Head of caudate nucleus (tissue), 42 donors: ENCODE measurements at regions not wholly inside any gene's neighbourhood (a gene's known extent, or its start where the extent isn't known, plus 50 kb on each side); places are given as distances from the start of the nearest gene placed in this dataset.

ENCODE experiments used
- DNase-seq, 42 donors: peaks; one replicate each; pipeline versions ENCODE4 v3.0.0 to v3.0.0-alpha.2; 2020 to 2021; ENCODE audit warnings: mixed read lengths in 7 of 42
- intact Hi-C: fragments of 100-400 bp; cut with DNase I; formaldehyde crosslinking; loops from one replicate; pipeline ENCODE4 v1.15.0; 2022

DNA sequence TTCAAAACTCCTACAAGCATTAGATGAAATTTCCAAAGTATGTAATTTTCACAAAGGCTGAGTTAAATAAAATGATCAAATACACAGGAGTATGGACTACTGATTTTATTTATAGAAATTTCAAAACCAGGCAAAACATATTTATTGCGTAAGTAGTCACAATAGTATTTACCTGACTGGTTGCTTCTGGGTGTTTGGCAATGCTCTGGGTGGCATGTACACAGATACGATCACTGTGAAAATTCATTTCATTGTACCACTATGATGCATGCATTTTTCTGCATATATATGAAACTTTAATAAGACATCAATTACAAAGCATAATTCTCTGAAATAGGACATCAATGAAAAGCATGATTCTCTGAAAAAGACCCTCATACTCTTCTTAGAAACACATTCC lies 384.2 kb downstream of the TLL1 start:
- DNase-seq = no peak
- intact Hi-C loops = no loop called here

DNA sequence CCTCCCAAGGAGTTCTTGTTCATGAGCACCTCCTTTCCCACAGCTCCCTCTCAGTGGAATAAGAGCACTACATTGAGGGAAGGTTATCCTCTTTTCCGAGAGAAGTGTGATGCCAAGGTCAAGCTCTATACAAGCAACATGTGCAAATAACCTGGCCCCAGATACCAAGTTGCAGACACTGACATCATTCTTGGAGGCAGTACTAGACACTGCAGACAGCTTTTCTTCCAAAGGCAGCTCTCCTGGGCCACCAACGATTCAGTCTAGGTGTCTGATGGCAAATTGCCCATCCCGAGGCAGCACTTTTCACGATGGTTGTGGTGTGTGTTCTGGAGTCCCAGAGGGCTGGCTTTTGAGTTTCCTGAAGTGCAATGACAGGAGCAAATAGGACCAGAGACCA lies 384.9 kb downstream of the TLL1 start:
- no peak for DNase-seq
- intact Hi-C loops = no loop called here

- intact Hi-C loops = no loop called here
Measured at GRCh38 chr4:166259081-166259480, 386.0 kb downstream of the TLL1 start.

DNA sequence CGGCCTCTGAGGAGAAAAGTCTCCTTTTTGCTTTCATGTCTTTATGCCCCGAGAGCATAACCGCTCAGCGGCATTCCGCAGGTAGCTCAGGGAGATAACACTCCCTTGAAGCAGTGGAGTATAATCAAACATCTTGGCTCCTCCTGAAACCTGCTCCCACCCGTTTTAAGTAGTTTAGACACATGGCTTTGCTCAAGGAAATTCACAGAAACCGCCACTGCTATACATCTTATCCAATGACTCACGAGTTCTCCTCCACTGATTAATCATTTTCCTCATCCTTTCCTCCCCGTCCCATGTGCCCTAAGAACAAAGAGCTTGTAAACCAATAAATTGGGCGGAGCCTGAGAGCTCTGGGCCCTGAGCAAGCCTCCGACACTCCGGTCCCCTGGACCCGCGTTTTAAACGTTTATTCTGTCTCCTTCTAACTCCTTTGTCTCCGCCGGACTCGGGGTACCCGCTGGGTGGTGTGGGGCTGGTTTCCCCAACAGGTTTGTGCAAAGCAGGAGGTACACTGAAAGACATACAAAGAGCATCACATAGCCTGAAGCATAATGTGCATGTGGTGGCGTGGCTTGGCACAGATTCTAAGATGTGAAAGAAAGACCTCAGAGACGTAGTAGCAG lies 401.2 kb downstream of the TLL1 start:
- DNase-seq = no peak
- intact Hi-C loops = no loop called here

More at GRCh38 chr4:166259081-166259480, 386.0 kb downstream of the TLL1 start:
- DNase-seq = no peak

DNA sequence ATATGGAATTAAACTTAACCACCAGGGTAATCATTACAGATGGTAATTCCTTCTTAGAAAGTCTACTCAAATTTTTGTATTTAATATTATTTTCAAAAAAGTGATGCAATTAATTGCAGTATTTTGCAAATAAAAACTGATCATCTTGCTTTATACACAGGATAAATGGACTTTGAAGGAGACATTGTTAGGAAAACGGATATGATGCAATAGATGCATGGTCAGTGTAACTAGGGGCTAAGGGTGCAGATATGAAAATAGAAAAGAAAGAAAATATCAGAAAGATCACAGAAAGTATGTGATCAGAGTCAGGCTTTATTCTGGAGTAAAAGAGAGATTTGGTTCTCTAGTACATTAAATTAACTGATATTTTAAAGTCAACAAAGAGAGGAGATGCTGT lies 401.7 kb downstream of the TLL1 start:
- intact Hi-C loops = no loop called here
- no peak for DNase-seq

- intact Hi-C loops = no loop called here
- no peak for DNase-seq
Measured at GRCh38 chr4:166277401-166277800, 404.4 kb downstream of the TLL1 start.

DNA sequence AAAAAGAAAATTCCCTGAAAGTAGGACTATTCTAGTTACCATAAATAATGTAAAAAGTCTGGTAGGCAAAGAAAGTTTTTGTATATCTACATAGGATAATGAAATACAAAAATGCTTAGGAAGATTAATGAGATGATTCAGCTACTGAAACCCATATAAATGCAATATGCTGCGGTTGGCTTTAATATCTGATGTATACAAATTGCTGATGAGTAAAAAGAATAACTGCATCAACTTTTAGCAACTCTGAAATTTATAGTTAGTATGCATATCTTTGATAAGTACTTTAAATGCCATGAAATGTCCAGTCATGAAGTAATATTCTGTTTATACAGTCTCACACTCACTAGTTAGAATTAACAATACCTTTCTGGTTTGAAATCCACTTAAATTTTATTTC lies 404.8 kb downstream of the TLL1 start:
- no peak for DNase-seq
- intact Hi-C loops = no loop called here

- intact Hi-C loops = no loop called here
- DNase-seq = no peak
Measured at GRCh38 chr4:166279261-166279660, 406.2 kb downstream of the TLL1 start.

DNA sequence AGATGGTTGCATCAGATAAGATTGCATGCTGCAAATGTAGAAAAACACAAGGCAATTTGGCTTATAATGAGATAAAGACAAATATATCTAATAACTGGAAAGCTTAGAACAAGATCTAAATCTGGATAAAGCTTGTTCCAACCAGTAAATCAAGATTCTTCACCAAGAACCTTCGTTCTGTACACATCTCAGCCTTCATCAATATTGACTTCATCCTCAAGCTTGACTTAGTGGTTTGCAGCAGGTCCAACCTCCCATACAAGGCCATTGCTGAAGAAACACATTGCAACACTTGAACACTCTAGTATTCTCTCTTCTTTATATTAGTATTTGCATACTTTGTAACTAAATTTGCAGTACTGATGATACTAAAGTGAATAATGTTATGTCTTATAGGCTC lies 407.6 kb downstream of the TLL1 start:
- intact Hi-C loops = no loop called here

GRCh38 chr4:166282081-166282770 lies 409.2 kb downstream of the TLL1 start:
- intact Hi-C loops = no loop called here
- DNase-seq = no peak

More for the DNA sequence above, 407.6 kb downstream of the TLL1 start:
- no peak for DNase-seq

DNA sequence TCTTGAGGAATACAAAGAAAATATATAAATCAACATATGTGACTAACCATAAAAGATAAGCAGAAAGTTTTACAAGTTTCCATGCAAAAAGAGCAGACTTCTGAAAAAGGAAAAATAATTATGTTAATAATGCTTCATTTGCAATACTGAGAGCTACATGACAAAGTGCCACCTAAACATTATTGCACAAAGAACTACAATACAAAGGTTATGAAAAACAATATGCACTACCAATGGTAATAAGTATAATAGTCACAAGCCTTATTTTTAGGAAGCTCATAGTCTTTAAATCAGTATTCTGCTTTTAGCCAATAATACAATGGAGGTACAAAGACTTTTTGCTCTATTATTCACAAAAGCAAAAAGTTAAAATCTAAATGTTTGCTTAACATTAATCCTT lies 411.2 kb downstream of the TLL1 start:
- intact Hi-C loops = no loop called here
- no peak for DNase-seq

GRCh38 chr4:166290426-166290825 lies 417.4 kb downstream of the TLL1 start:
- intact Hi-C loops = no loop called here

GRCh38 chr4:166293556-166293955 lies 420.5 kb downstream of the TLL1 start:
- intact Hi-C loops = no loop called here
- no peak for DNase-seq

More at GRCh38 chr4:166290426-166290825, 417.4 kb downstream of the TLL1 start:
- DNase-seq = no peak

- DNase-seq = no peak
Measured at GRCh38 chr4:166301266-166301665, 428.2 kb downstream of the TLL1 start.

DNA sequence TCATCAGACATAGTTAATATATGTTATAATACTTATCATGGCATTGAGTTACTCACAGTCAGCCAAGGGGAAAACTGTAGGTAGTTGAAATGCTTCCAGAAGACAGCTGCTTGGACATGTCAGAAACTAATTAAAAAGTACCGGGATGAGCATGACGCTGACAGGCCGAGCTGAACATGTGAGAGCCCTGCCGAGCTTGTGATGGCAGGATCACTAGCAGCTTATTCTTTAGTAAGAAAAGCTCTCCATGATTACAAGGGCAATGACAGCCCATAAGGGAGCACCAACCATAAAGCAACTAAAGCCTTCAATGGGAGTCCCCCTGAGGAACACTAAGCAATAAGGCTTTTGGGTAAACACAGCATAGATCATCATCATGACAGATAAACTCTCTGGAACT lies 435.6 kb downstream of the TLL1 start:
- no peak for DNase-seq
- intact Hi-C loops = no loop called here

More at GRCh38 chr4:166301266-166301665, 428.2 kb downstream of the TLL1 start:
- intact Hi-C loops = no loop called here

DNA sequence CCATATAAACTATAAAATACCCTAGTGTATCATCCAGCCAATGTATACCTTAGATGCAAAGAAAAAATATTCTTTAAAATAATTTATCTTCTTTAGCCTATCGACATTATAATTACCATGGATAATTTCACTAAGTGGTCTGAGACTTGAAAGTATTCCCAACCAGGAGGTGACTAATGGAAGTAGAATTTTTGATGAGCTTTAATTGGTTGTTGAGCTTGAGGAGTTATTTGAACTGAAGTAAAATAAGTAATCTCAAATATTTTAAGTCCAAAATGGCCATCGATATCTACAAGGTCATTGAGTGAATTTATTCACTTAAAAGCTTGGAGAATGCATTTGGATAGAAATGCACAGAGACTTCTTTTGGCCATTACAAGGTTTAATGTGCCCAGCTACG lies 436.2 kb downstream of the TLL1 start:
- intact Hi-C loops = no loop called here
- no peak for DNase-seq

DNA sequence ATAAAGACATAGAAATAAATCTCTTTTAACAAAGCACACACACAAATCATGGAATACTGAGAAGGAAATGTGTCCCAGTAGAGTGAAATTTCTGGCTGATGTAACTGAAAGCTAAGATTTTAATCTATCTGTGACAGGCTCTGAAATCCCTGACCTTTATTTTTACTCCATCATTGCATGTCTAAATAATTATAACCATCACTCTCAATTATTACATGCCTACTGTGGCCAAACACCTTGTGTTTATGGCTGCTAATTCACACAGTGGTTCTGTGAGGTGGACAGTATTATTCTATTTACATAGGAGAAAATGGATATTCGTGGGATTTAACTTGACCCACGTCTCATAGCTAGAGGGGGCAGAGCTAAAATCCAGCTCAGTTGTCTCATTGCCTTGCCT lies 438.1 kb downstream of the TLL1 start:
- no peak for DNase-seq
- intact Hi-C loops = no loop called here

DNA sequence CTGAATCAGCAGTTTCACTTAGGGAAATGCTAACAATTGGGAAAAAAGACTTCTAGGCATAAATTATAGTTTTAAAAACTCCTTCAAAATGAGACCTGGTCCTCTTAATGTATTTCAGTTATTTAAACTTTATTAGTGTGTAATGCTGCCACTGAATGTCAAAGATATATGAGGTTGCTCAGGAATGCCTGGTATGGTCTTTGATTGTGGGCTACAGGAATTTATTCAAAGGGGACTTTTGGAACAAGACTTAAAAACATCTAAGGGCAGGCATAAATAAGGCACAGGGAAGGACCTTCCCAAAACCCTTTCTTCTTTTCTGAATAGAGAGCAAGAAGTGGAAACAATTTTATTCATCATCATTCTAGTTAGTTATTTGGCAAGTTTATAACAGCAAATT lies 439.1 kb downstream of the TLL1 start:
- intact Hi-C loops = no loop called here

GRCh38 chr4:166314902-166315301 lies 441.9 kb downstream of the TLL1 start:
- no peak for DNase-seq
- intact Hi-C loops = no loop called here

More for the DNA sequence above, 439.1 kb downstream of the TLL1 start:
- no peak for DNase-seq

DNA sequence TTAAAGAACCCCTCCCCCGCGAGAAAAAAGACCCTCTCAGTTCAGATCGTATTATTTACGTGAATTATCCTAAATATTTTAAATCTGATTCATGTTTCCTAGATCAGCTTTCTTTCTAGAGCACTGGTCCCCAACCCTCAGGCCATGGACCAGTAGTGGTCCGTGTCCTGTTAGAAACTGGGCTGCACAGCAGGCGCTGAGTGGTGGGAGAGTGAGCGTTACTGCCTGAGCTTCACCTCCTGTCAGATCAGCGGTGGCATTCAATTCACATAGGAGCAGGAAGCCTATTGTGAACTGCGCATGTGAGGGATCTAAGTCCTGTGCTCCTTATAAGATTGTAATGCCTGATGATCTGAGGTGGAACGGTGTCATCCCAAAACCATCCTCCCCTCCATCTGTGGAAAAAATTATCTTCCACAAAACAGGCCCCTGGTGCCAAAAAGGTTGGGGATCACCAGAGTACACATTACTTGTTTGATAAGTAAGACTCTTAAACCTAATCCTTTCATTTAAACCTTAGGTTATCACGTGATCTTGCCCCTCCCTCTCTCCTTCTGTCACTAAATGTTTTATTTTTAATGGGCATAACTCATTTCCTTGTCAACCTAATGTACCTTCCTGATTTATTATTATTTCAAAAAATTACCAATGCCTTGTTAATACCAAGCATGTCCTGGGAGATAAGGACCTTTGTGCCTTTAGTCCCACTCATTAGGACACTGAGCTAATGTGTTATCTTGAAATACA lies 442.9 kb downstream of the TLL1 start:
- no peak for DNase-seq
- intact Hi-C loops = no loop called here
